CD4-positive, alpha-beta T cell treated with Interleukin-4 for 4 hours (primary cell): ENCODE measurements at regions not wholly inside any gene's neighbourhood (a gene's known extent, or its start where the extent isn't known, plus 50 kb on each side); places are given as distances from the start of the nearest gene placed in this dataset.
"Not testable (repeated sequence)": the region's sequence is repeated elsewhere in the genome, so short reads cannot be mapped to it uniquely, and the experiment has no call there.

ENCODE experiments used
- DNase-seq: peaks from one replicate; pipeline ENCODE4 v3.0.0-alpha.2; 2020

GRCh38 chr10:129199826-129200225 is 267.2 kb upstream of the MGMT start:
- DNase-seq: no peak

- DNase-seq: no peak
Measured at GRCh38 chr10:129203819-129204218, 263.2 kb upstream of the MGMT start.

GRCh38 chr10:129207297-129207696 is 259.7 kb upstream of the MGMT start:
- no peak for DNase-seq

GRCh38 chr10:129210876-129211275 is 256.2 kb upstream of the MGMT start:
- DNase-seq: no peak

- DNase-seq: no peak
Measured at GRCh38 chr10:129213256-129213655, 253.8 kb upstream of the MGMT start.

GRCh38 chr10:129213996-129214395 is 253.0 kb upstream of the MGMT start:
- not testable (repeated sequence) for DNase-seq

DNA sequence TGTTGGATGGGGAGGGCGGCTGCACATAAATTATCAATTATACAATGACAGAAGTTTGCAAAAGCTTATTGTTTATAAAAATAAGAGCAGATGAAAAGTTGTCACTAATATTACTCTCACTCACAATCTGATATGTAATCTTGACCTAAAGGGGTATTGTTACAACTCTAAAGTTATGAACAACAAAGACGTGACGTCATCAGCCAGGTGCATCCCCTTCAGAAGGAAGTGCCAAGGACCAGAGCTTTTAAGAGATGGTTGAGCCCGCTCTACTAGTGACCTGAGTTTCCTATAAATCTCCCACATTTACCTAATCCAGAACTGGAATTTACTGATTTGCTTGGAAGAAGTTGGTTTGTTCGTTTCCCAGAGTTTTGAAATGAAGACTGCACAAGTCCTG is 247.7 kb upstream of the MGMT start:
- no peak for DNase-seq

DNA sequence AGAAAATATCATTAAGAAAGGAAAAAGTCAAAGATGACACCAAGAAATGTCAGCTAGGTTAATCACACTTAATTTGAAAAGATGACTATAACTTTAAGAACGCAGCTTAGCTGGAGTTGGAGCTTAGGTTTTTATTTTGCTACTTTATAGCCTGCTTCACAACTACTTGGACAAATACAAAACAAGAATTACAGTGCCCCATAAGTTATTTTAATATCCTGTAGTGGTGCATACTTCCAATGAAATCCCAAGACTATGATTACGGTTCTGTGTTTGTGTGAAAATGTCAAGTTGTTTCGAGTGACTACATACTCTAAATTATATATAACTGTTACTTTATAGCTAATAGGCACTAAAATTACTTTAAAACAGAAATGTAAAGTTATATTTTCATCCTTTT is 244.6 kb upstream of the MGMT start:
- no peak for DNase-seq

DNA sequence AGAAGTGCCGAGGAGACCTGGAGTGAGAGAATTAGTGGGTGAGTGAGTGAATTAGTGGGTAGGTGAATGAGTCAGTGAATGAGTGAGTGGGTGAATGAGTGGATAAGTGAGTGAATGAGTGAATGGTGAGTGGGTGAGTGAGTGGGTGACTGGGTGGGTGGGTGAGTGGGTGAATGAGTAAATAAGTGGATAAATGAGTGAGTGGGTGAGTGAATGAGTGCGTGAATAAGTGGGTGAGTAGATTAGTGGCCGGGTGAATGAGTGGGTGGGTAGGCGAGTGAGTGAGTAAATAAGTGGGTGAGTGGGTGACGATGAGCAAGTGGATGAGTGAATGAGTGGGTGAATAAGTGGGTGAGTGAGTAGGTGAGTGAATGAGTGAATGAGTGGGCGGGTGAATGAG is 243.7 kb upstream of the MGMT start:
- DNase-seq: no peak

GRCh38 chr10:129224065-129224464 is 243.0 kb upstream of the MGMT start:
- no peak for DNase-seq

DNA sequence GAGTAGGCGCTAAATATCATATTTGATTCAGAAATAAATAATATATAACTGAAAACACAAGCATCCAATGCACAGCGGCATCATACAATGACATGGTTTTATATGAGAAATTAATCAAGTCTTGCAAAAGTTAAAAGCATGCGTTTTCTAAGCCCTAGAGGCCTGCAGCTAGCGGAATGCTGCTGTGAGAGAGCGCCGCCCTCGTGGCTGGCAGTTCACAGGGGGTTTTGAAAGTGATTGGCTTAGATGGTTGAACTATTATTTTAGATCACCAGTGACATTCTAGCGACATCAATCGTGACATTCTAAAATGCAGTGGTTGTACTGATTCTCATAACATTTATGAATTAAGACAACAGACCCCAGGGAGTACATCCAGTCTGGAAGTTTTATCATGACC is 235.2 kb upstream of the MGMT start:
- no peak for DNase-seq

DNA sequence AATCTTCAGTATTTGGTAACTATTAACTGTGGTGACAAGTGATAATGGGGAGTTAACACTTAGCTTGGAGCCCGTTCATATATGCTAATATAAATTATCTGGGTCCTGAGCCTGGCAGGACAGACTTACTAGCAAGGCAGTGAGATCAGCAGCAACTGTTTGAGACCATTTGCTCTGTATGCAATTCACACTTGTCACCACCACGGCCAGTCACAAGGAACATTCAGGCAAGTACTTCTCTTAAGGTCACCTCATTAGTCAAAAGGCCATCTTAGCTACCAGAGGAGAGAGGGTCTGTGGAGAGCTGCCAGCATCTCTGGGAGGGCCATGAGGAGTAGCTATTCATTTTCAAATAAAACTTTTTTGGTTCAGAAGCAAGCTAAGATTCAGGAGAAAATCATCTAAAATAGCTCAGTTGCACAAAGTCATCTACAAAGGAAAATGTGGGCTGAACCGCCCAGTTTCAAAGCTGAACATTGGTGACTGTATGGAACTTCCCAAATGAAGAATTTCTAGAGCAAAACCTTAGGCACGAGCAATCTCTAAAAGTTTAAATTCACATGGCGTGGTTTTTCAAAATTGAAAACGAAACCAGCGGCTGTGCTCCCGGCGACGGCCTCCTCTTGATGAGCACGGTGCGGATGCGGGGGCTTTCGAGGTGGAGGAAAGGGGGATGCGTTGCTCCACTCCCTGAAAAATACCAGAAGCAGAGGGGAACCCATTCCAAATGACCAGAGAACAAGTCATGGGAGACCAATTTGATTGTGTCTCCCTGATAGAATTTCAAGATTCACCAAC is 233.5 kb upstream of the MGMT start:
- DNase-seq: no peak

GRCh38 chr10:129236274-129236691 is 230.8 kb upstream of the MGMT start:
- no peak for DNase-seq

DNA sequence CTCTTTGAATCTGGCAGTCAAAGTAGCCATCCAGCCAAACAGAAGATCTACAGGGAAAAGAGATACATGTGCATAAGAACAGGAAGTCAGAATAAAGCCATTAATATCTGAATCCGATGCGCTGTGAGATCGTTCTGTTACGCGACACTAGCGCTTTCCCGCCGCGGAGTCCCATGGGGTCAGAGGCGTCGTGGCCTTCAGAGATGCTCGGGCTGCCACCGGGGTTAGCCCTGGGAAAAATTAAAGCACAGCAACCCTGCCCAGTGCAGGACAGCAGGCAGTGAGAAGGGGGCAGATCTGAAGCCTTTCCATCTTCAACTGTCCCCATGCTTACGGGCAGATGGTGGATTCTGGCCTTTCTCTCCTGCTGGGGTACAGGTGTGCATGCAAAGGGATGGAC is 225.6 kb upstream of the MGMT start:
- no peak for DNase-seq

- DNase-seq: no peak
Measured at GRCh38 chr10:129244298-129244697, 222.7 kb upstream of the MGMT start.

- no peak for DNase-seq
Measured at GRCh38 chr10:129244757-129245156, 222.3 kb upstream of the MGMT start.

GRCh38 chr10:129253161-129253864 is 213.7 kb upstream of the MGMT start:
- no peak for DNase-seq

- DNase-seq: no peak
Measured at GRCh38 chr10:129253865-129254179, 213.2 kb upstream of the MGMT start.

DNA sequence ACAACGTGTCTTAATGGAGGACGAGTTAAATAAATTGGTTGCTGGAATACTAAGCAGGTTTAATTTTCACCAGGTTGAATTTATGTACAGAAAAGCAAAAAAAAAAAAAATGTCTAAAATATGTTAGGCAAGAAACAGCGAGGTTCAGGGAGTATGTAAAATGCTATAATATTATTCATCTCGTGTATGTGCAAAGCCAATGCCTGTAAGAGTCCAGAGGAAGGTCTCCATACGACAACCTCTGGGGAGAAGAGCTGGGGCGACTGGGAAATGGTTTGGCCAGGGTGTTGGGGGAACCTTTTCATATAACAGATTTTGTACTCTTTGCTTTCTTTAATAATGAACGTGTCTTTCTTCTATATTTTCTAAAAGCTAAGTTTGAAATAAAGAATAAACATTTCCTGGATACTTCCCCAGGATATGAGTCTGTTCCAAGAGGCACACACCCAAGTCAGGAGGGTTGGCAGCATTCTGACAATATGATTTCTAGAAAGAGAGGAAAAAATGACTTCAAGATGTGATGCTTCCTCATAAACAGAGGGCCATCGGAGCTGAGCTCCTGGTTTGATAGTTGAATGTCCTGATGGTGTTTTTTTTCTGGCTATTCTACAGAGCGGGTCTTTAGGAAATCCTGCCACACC is 208.6 kb upstream of the MGMT start:
- no peak for DNase-seq

DNA sequence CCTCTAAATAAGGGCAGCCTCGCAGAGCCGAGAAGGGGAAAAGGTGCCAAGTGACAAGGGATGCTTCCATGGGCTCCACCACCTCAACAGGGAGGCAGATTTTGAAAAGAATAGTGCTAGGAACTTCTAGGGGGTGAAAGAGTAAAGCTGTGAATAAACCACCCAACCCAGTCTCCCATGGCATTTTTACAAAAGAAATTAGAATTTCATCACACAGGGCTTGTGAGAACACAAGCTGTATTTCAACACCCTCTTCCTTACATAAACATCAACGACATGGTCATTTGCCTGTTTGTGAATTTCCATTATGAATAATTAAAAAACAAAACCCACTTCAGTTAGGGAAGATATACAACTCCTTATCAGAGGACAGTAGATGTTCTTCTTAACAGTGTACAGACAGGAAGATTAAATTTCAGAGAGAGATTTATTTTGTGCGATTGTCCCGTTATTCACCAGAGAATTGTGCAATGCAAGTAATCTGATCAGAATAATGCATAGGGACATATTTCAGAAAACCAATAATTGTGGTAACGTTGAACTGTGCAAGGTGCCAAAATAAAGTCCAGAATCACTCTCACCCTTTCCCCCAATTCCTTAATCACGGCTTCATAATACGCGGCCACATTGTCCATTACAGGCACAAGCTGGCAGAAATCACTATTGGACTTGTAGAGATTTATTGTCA is 207.8 kb upstream of the MGMT start:
- DNase-seq: no peak

GRCh38 chr10:129272176-129272575 is 194.9 kb upstream of the MGMT start:
- no peak for DNase-seq

- DNase-seq: no peak
Measured at GRCh38 chr10:129272866-129273650, 194.0 kb upstream of the MGMT start.

DNA sequence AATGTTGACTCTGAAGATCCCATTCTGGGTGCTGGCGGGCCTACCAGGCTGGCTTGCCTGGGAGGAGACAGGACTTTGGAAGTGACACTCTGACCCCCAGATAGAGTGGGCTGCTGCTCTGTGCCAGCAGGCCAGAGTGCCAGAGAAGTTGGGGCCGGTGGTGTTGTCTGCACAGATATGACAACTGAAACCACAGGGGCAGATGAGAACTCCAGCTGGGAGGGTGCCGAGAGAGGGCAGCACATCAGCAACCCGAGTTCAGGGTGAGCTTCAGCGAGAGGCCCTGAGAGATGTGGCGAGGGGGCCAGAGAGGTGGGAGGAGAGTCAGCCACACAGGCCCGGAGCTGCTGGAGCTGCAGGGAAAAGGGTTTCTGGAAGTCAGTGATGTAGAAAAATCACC is 193.2 kb upstream of the MGMT start:
- no peak for DNase-seq
